Neural cell (in vitro differentiated cells): ENCODE measurements at regions not wholly inside any gene's neighbourhood (a gene's known extent, or its start where the extent isn't known, plus 50 kb on each side); places are given as distances from the start of the nearest gene placed in this dataset.

Experiments
- H2AFZ ChIP-seq: fragments of 200-600, 300-800 bp; sonication (generic), shearing (Covaris generic); 2 replicates; pipeline ENCODE4 v1.6.0; 2014; ENCODE audit warnings: low read depth, mild to moderate bottlenecking, antibody characterized with exemption, low read length, moderate library complexity
- H3F3A ChIP-seq: fragments of 200-600 bp; shearing (Covaris generic); 2 replicates; pipeline ENCODE4 v1.6.1; 2016; ENCODE audit warnings: mild to moderate bottlenecking, moderate library complexity, mixed read lengths, antibody characterized with exemption, low read length; ENCODE audit not compliant: insufficient read depth, poor library complexity, severe bottlenecking
- H3K27ac ChIP-seq: fragments of 200-600, 300-800 bp; sonication (generic), shearing (Covaris generic); 2 replicates; pipeline ENCODE4 v1.5.1; 2014; ENCODE audit warnings: mild to moderate bottlenecking, low read length, moderate library complexity
- H3K27me3 ChIP-seq: fragments of 300-800, 200-600 bp; sonication (generic), shearing (Covaris generic); 2 replicates; pipeline ENCODE4 v1.6.0; 2014; ENCODE audit warnings: mild to moderate bottlenecking, low read depth, low read length, moderate library complexity; ENCODE audit not compliant: insufficient read depth
- H3K36me3 ChIP-seq: fragments of 300-800, 200-600 bp; sonication (generic), shearing (Covaris generic); 2 replicates; pipeline ENCODE4 v1.5.1; 2014; ENCODE audit warnings: mild to moderate bottlenecking, antibody characterized with exemption, low read length, moderate library complexity; ENCODE audit not compliant: insufficient read depth
- H3K4me2 ChIP-seq: fragments of 300-800, 200-600 bp; sonication (generic), shearing (Covaris generic); 2 replicates; pipeline ENCODE4 v1.6.0; 2014; ENCODE audit warnings: mild to moderate bottlenecking, low read length
- H3K4me3 ChIP-seq: fragments of 300-800, 200-600 bp; sonication (generic), shearing (Covaris generic); 2 replicates; pipeline ENCODE4 v1.5.1; 2014; ENCODE audit warnings: mild to moderate bottlenecking, low read length, moderate library complexity
- H3K79me2 ChIP-seq: fragments of 200-600 bp; shearing (Covaris generic); replicated peaks from 2 replicates; pipeline ENCODE4 v1.6.0; 2014; ENCODE audit warnings: mild to moderate bottlenecking, low read length, moderate library complexity; ENCODE audit not compliant: insufficient read depth
- H3K9ac ChIP-seq: fragments of 300-800, 200-600 bp; sonication (generic), shearing (Covaris generic); 2 replicates; pipeline ENCODE4 v1.6.1; 2016; ENCODE audit warnings: mild to moderate bottlenecking, low read length, mixed read lengths
- H3K9me2 ChIP-seq: fragments of 200-600 bp; shearing (Covaris generic); 2 replicates; pipeline ENCODE4 v1.6.1; 2016; ENCODE audit warnings: mild to moderate bottlenecking, low read length, mixed read lengths; ENCODE audit not compliant: insufficient read depth
- H3K9me3 ChIP-seq: fragments of 200-600, 300-800 bp; sonication (generic), shearing (Covaris generic); 2 replicates; pipeline ENCODE4 v1.6.1; 2016; ENCODE audit warnings: mild to moderate bottlenecking, mixed run types, low read length, moderate library complexity, mixed read lengths
- H4K20me1 ChIP-seq: fragments of 200-600 bp; shearing (Covaris generic); 2 replicates; pipeline ENCODE4 v1.6.1; 2016; ENCODE audit warnings: mild to moderate bottlenecking, mixed run types; ENCODE audit not compliant: insufficient read depth
- CTCF ChIP-seq: fragments of 450-650 bp; IDR thresholded peaks from 2 replicates; pipeline ENCODE4 v1.5.1; 2014; ENCODE audit warnings: antibody characterized with exemption, mild to moderate bottlenecking, moderate library complexity; ENCODE audit not compliant: poor library complexity, severe bottlenecking
- EP300 ChIP-seq: fragments of 450-650 bp; conservative IDR thresholded peaks from 2 replicates; pipeline ENCODE4 v1.6.1; 2014; ENCODE audit warnings: antibody characterized with exemption, mild to moderate bottlenecking, moderate library complexity; ENCODE audit not compliant: poor library complexity, severe bottlenecking
- EZH2 ChIP-seq: fragments of 200-600, 300-800 bp; shearing (Covaris generic), sonication (generic); IDR thresholded peaks from 2 replicates; pipeline ENCODE4 v1.6.1; 2014; ENCODE audit warnings: antibody characterized with exemption, low read length, borderline replicate concordance, mild to moderate bottlenecking; ENCODE audit not compliant: insufficient read depth, poor library complexity, severe bottlenecking
- MXI1 ChIP-seq: fragments of 450-650 bp; conservative IDR thresholded peaks from 2 replicates; pipeline ENCODE4 v1.6.1; 2014; ENCODE audit warnings: antibody characterized with exemption, mild to moderate bottlenecking; ENCODE audit not compliant: poor library complexity, severe bottlenecking
- POLR2AphosphoS5 ChIP-seq: IDR thresholded peaks from 2 replicates; pipeline ENCODE4 v1.6.1; 2012
- RAD21 ChIP-seq: fragments of 450-650 bp; conservative IDR thresholded peaks from 2 replicates; pipeline ENCODE4 v1.6.1; 2014; ENCODE audit warnings: antibody characterized with exemption, mild to moderate bottlenecking, moderate library complexity
- SMC3 ChIP-seq: fragments of 450-650 bp; conservative IDR thresholded peaks from 2 replicates; pipeline ENCODE4 v1.6.1; 2014; ENCODE audit warnings: antibody characterized with exemption, mild to moderate bottlenecking, moderate library complexity; ENCODE audit not compliant: poor library complexity
- TAF1 ChIP-seq: IDR thresholded peaks from 2 replicates; pipeline ENCODE4 v1.6.1; 2012; ENCODE audit warnings: low read depth
- TF ChIP-seq, protein P1 (sequence below): IDR thresholded peaks from 2 replicates; pipeline ENCODE4 v1.6.1; 2012; ENCODE audit warnings: borderline replicate concordance

DNA sequence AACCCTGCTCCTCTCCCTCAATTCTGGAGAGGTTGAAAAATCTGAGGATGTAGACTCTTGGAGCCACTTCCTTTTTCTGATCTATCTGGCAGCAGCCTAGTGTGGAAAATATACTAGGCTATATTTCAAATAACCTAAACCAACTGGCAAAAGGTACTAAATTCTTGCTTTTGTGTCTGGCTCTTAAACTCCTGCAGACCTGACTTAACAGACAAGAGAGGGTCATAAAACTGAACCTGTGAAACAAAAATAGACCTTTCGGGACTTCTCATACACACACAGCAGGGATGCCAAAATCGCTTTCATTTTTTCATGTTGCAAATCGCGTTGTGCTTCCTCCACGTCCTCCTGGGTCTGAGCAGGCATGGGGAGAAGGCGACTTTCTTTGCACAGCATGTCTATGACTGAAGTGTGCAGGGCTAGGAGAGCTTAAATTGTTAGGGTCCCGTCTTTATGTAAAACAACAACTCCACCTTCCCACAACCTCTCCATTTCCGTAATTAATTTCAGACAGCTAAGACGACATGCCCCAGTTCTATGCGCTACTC, 520.7 kb upstream of the PSMD7 start:
- Histone ChIP-seq H3K9me3 (no peaks in the 10 kb centered on the region), H2AFZ (no peak overlapping the region)

GRCh38 chr16:73771196-73772064, 525.2 kb upstream of the PSMD7 start:
- H3K27me3 ChIP-seq, result no peaks in the 10 kb centered on the region
- H3K9me3 ChIP-seq, result no peaks in the 10 kb centered on the region
- H3K4me3 ChIP-seq, result no peak overlapping the region
- H4K20me1 ChIP-seq, result no peaks in the 10 kb centered on the region
- H3K9me2 ChIP-seq, result no peaks in the 10 kb centered on the region
- TF ChIP-seq SMC3 (no peak), EP300 (no peak), RAD21 (no peak), TAF1 (no peak), EZH2 (no peak), MXI1 (no peak), POLR2AphosphoS5 (no peak), CTCF (no peak)
- TF ChIP-seq, protein P1, sequence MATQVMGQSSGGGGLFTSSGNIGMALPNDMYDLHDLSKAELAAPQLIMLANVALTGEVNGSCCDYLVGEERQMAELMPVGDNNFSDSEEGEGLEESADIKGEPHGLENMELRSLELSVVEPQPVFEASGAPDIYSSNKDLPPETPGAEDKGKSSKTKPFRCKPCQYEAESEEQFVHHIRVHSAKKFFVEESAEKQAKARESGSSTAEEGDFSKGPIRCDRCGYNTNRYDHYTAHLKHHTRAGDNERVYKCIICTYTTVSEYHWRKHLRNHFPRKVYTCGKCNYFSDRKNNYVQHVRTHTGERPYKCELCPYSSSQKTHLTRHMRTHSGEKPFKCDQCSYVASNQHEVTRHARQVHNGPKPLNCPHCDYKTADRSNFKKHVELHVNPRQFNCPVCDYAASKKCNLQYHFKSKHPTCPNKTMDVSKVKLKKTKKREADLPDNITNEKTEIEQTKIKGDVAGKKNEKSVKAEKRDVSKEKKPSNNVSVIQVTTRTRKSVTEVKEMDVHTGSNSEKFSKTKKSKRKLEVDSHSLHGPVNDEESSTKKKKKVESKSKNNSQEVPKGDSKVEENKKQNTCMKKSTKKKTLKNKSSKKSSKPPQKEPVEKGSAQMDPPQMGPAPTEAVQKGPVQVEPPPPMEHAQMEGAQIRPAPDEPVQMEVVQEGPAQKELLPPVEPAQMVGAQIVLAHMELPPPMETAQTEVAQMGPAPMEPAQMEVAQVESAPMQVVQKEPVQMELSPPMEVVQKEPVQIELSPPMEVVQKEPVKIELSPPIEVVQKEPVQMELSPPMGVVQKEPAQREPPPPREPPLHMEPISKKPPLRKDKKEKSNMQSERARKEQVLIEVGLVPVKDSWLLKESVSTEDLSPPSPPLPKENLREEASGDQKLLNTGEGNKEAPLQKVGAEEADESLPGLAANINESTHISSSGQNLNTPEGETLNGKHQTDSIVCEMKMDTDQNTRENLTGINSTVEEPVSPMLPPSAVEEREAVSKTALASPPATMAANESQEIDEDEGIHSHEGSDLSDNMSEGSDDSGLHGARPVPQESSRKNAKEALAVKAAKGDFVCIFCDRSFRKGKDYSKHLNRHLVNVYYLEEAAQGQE, result no peak
- no peak overlapping the region for H3K27ac ChIP-seq
- no peak overlapping the region for H3K9ac ChIP-seq
- no peaks in the 10 kb centered on the region for H3K79me2 ChIP-seq
- H3K36me3 ChIP-seq, result no peaks in the 10 kb centered on the region
- no peak overlapping the region for H3K4me2 ChIP-seq
- no peaks in the 10 kb centered on the region for H3F3A ChIP-seq
- no peak overlapping the region for H2AFZ ChIP-seq

More for the DNA sequence above, 520.7 kb upstream of the PSMD7 start:
- no peak overlapping the region for H3K4me3 ChIP-seq
- no peak for TF ChIP-seq EZH2
- no peak for TF ChIP-seq POLR2AphosphoS5
- TF ChIP-seq TAF1, result no peak
- TF ChIP-seq SMC3, result no peak
- TF ChIP-seq CTCF, result no peak
- H3F3A ChIP-seq, result no peaks in the 10 kb centered on the region
- no peaks in the 10 kb centered on the region for H3K9me2 ChIP-seq
- no peaks in the 10 kb centered on the region for H3K79me2 ChIP-seq
- no peaks in the 10 kb centered on the region for H4K20me1 ChIP-seq
- H3K4me2 ChIP-seq, result no peak overlapping the region
- H3K36me3 ChIP-seq, result no peaks in the 10 kb centered on the region
- no peaks in the 10 kb centered on the region for H3K27me3 ChIP-seq
- H3K9ac ChIP-seq, result no peak overlapping the region
- no peak overlapping the region for H3K27ac ChIP-seq
